ENCODE measurements at regions not wholly inside any gene's neighbourhood (a gene's known extent, or its start where the extent isn't known, plus 50 kb on each side); places are given as distances from the start of the nearest gene placed in this dataset.

DNA sequence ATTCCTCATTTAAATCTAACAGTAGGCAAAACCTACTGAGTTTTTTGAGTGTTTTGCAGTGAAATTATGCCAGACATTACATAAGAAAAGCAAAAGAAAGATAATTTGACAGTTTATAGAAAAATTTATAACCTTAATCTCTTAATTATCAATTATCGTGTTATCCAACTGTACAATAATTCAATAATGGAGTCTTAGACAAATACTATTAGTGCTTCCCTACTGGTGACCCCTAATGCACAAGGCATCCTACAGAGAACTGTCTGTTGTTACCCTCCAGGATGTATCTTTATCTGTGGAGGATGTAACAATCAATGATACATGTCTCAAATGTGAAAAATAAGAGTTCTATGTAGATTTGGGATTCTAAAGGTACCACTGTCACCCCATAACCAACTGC lies 1687.6 kb downstream of the GRIK2 start:
- no peaks in the 10 kb centered on the region for H3K9me2 ChIP-seq
- no peaks in the 10 kb centered on the region for H3K9me3 ChIP-seq
- no peaks in the 10 kb centered on the region for H3F3A ChIP-seq (replicated peaks; ENCODE audit: insufficient read depth)
- DNase-seq, result peak; percentile 0
- H3K4me1 ChIP-seq (ENCODE audit: control insufficient read depth in 1 of 2, insufficient read depth in 2 of 2, low read depth in 1 of 2, low read length in 1 of 2), result no peaks in the 10 kb centered on the region
- no peaks in the 10 kb centered on the region for H3K79me2 ChIP-seq (ENCODE audit: insufficient read depth)
- no peak overlapping the region for H2AFZ ChIP-seq (ENCODE audit: low read depth)
- CTCF ChIA-PET, result no interaction called here
- no peak overlapping the region for H3K4me2 ChIP-seq
- H4K20me1 ChIP-seq (ENCODE audit: insufficient read depth), result no peaks in the 10 kb centered on the region
- H3K4me3 ChIP-seq (ENCODE audit: low read depth in 2 of 2, low read length in 1 of 2), result no peak overlapping the region; a peak in 1 of 4 replicates
- POLR2A ChIA-PET, result no interaction called here
- TF ChIP-seq RFX5 (IDR thresholded peaks at IDR 0.05; ENCODE audit: low read length) (no peak), SMC3 (IDR thresholded peaks at IDR 0.05; ENCODE audit: low read depth, low read length) (no peak), RAD21 (IDR thresholded peaks at IDR 0.05; ENCODE audit: low read length) (no peak), FOSL2 (IDR thresholded peaks at IDR 0.05; ENCODE audit: borderline replicate concordance, low read depth) (no peak), FOXJ3 (CRISPR knock-in tag; IDR thresholded peaks at IDR 0.05) (no peak), ZBTB33 (IDR thresholded peaks at IDR 0.05; ENCODE audit: borderline replicate concordance, low read depth) (no peak), FOXM1 (IDR thresholded peaks at IDR 0.05; ENCODE audit: low read depth) (no peak), GATA2 (CRISPR knock-in tag; IDR thresholded peaks at IDR 0.05) (no peak), YY1 (IDR thresholded peaks at IDR 0.05; ENCODE audit: low read depth) (no peak), TCF12 (IDR thresholded peaks at IDR 0.05) (no peak), NRF1 (IDR thresholded peaks at IDR 0.05; ENCODE audit: low read depth, low read length) (no peak), USF2 (IDR thresholded peaks at IDR 0.05; ENCODE audit: borderline replicate concordance, low read depth, low read length) (no peak), GABPA (IDR thresholded peaks at IDR 0.05; ENCODE audit: low read depth) (no peak)
- TF ChIP-seq, protein P1, sequence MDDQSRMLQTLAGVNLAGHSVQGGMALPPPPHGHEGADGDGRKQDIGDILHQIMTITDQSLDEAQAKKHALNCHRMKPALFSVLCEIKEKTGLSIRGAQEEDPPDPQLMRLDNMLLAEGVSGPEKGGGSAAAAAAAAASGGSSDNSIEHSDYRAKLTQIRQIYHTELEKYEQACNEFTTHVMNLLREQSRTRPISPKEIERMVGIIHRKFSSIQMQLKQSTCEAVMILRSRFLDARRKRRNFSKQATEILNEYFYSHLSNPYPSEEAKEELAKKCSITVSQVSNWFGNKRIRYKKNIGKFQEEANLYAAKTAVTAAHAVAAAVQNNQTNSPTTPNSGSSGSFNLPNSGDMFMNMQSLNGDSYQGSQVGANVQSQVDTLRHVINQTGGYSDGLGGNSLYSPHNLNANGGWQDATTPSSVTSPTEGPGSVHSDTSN (IDR thresholded peaks at IDR 0.05), result no peak
- no peak overlapping the region for H3K27ac ChIP-seq (ENCODE audit: low read depth in 2 of 2, low read length in 1 of 2)
- no peak overlapping the region for H3K9ac ChIP-seq
- 44% methylated on average over 1 of the region's 1 CpG for WGBS (ENCODE audit: low lambda C conversion rate)
- H3K36me3 ChIP-seq (replicated peaks in 1 of 2; ENCODE audit: control insufficient read depth in 1 of 2, insufficient read depth in 2 of 2, low read length in 1 of 2), result no peaks in the 10 kb centered on the region
- no peaks in the 10 kb centered on the region for H3K27me3 ChIP-seq (ENCODE audit: insufficient read depth)

DNA sequence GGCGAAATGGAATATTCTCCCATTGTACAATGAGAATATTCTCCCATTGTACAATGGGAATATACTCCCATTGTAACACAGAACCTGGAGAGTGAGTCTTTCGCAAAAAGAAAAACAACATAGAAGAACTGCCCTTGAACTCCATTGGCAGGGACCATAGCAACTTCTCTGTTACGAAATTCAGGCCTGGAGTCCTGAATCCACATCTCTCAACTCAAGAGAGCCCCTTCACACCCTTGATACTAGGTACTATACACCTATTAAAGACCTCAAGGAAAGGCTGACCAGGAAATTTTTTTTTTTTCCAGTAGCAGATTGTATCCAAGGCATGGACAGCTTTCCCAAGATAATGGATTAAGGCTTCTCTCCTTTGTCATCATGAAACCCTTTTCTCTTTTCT lies 1687.0 kb downstream of the GRIK2 start:
- no peak overlapping the region for H3K4me3 ChIP-seq (ENCODE audit: low read depth in 2 of 2, low read length in 1 of 2)
- POLR2A ChIA-PET, result no interaction called here
- no peak overlapping the region for H3K4me2 ChIP-seq
- H3K9me3 ChIP-seq, result no peaks in the 10 kb centered on the region
- H2AFZ ChIP-seq (ENCODE audit: low read depth), result no peak overlapping the region
- DNase-seq, result no peak
- H3K4me1 ChIP-seq (ENCODE audit: control insufficient read depth in 1 of 2, insufficient read depth in 2 of 2, low read depth in 1 of 2, low read length in 1 of 2), result no peaks in the 10 kb centered on the region
- H3K79me2 ChIP-seq (ENCODE audit: insufficient read depth), result no peaks in the 10 kb centered on the region
- CTCF ChIA-PET, result no interaction called here
- no peaks in the 10 kb centered on the region for H3K36me3 ChIP-seq (replicated peaks in 1 of 2; ENCODE audit: control insufficient read depth in 1 of 2, insufficient read depth in 2 of 2, low read length in 1 of 2)
- no peaks in the 10 kb centered on the region for H3K27me3 ChIP-seq (ENCODE audit: insufficient read depth)
- H3K9ac ChIP-seq, result no peak overlapping the region
- H3K9me2 ChIP-seq, result no peaks in the 10 kb centered on the region
- H4K20me1 ChIP-seq (ENCODE audit: insufficient read depth), result no peaks in the 10 kb centered on the region
- WGBS (ENCODE audit: low lambda C conversion rate), result 32% methylated on average over 3 of the region's 3 CpGs
- no peaks in the 10 kb centered on the region for H3F3A ChIP-seq (replicated peaks; ENCODE audit: insufficient read depth)
- no peak overlapping the region for H3K27ac ChIP-seq (ENCODE audit: low read depth in 2 of 2, low read length in 1 of 2)
- no peak for TF ChIP-seq RXRA (IDR thresholded peaks at IDR 0.05; ENCODE audit: borderline replicate concordance, low read depth)
- TF ChIP-seq RFX5 (IDR thresholded peaks at IDR 0.05; ENCODE audit: low read length), result no peak
- no peak for TF ChIP-seq CTCF (IDR thresholded peaks at IDR 0.05)
- TF ChIP-seq NRF1 (IDR thresholded peaks at IDR 0.05; ENCODE audit: low read depth, low read length), result no peak
- no peak for TF ChIP-seq CHD2 (IDR thresholded peaks at IDR 0.05; ENCODE audit: low read length, partially characterized antibody)
- TF ChIP-seq, protein P2, sequence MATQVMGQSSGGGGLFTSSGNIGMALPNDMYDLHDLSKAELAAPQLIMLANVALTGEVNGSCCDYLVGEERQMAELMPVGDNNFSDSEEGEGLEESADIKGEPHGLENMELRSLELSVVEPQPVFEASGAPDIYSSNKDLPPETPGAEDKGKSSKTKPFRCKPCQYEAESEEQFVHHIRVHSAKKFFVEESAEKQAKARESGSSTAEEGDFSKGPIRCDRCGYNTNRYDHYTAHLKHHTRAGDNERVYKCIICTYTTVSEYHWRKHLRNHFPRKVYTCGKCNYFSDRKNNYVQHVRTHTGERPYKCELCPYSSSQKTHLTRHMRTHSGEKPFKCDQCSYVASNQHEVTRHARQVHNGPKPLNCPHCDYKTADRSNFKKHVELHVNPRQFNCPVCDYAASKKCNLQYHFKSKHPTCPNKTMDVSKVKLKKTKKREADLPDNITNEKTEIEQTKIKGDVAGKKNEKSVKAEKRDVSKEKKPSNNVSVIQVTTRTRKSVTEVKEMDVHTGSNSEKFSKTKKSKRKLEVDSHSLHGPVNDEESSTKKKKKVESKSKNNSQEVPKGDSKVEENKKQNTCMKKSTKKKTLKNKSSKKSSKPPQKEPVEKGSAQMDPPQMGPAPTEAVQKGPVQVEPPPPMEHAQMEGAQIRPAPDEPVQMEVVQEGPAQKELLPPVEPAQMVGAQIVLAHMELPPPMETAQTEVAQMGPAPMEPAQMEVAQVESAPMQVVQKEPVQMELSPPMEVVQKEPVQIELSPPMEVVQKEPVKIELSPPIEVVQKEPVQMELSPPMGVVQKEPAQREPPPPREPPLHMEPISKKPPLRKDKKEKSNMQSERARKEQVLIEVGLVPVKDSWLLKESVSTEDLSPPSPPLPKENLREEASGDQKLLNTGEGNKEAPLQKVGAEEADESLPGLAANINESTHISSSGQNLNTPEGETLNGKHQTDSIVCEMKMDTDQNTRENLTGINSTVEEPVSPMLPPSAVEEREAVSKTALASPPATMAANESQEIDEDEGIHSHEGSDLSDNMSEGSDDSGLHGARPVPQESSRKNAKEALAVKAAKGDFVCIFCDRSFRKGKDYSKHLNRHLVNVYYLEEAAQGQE (IDR thresholded peaks at IDR 0.05; ENCODE audit: low read depth, low read length), result no peak
- no peak for TF ChIP-seq RCOR1 (IDR thresholded peaks at IDR 0.05; ENCODE audit: low read length)
